Stomach (tissue), 8 donors: ENCODE measurements at regions not wholly inside any gene's neighbourhood (a gene's known extent, or its start where the extent isn't known, plus 50 kb on each side); places are given as distances from the start of the nearest gene placed in this dataset.
A peak's percentile ranks its signal among the peaks of the same experiment; 100 is the strongest.

Experiments used
- DNase-seq, 2 donors: peaks; one replicate each; pipeline versions ENCODE4 v3.0.0 to v3.0.0-alpha.2; 2013 to 2019
- H3K27ac ChIP-seq, 5 donors: fragments of 200-600 bp in 4 of 5; sonication (generic) in 4 of 5; one replicate each; pipeline ENCODE4 v1.5.1; 2013 to 2019; ENCODE audit warnings: mild to moderate bottlenecking in 1 of 5, moderate library complexity in 1 of 5
- H3K27me3 ChIP-seq, 3 donors: fragments of 200-600 bp; sonication (generic); one replicate each; pipeline ENCODE4 v1.5.1; 2017 to 2019; ENCODE audit warnings: mixed run types in 1 of 3
- H3K36me3 ChIP-seq, 4 donors: fragments of 200-600 bp; sonication (generic); 1 replicate in 3 of 4; 2 replicates in 1 of 4; pipeline ENCODE4 v1.5.1; 2016 to 2019
- H3K4me1 ChIP-seq, 4 donors: fragments of 200-600 bp; sonication (generic); one replicate each; pipeline ENCODE4 v1.5.1; 2016 to 2019
- H3K4me3 ChIP-seq, 4 donors: fragments of 200-600 bp; sonication (generic) in 3 of 4; one replicate each; pipeline ENCODE4 v1.5.1; 2016 to 2019; ENCODE audit warnings: mild to moderate bottlenecking in 1 of 4
- H3K9me3 ChIP-seq, 4 donors: fragments of 200-600 bp; sonication (generic); one replicate each; pipeline ENCODE4 v1.5.1; 2016 to 2019
- EP300 ChIP-seq: sonication (generic); formaldehyde crosslinking; IDR thresholded peaks from one replicate; pipeline ENCODE4 v1.6.1; 2017; ENCODE audit warnings: antibody characterized with exemption
- POLR2A ChIP-seq, 4 donors: fragments of 450-650 bp; IDR thresholded peaks; one replicate each; pipeline ENCODE4 v1.6.1; 2016; ENCODE audit warnings: antibody characterized with exemption in 4 of 4, control low read depth in 2 of 4, mild to moderate bottlenecking in 1 of 4, moderate library complexity in 1 of 4
- POLR2AphosphoS5 ChIP-seq, 3 donors: sonication (generic); formaldehyde crosslinking; IDR thresholded peaks; one replicate each; pipeline ENCODE4 v1.6.1; 2016; ENCODE audit warnings: antibody characterized with exemption in 3 of 3
- WGBS, 5 donors: extraction: QIAGEN DNeasy Blood & Tissue Kit in 3 of 5; methylation state at CpG; one replicate each; pipeline versions ENCODE4 v1.1.5 to v1.1.7; 2013 to 2018; 5-methylcytosine and 5-hydroxymethylcytosine counted together
- intact Hi-C: fragments of 100-400 bp; cut with DNase I; formaldehyde crosslinking; loops from one replicate; pipeline ENCODE4 v1.15.1; 2023; ENCODE audit warnings: low total_unique reads
- TF ChIP-seq, protein P1 (sequence below), 7 experiments: fragments of 450-650 bp in 4 of 7; fragments of 200-600 bp in 3 of 7; sonication (generic) in 3 of 7; IDR thresholded peaks; one replicate each; pipeline ENCODE4 v1.5.1; 2016 to 2019; ENCODE audit warnings: antibody characterized with exemption in 7 of 7, control low read depth in 2 of 7, mild to moderate bottlenecking in 1 of 7
- donor health status: healthy with polysubstance abuse.
- donor health status: Bipolar disorder and iron deficiency.
- donor health status: healthy.

DNA sequence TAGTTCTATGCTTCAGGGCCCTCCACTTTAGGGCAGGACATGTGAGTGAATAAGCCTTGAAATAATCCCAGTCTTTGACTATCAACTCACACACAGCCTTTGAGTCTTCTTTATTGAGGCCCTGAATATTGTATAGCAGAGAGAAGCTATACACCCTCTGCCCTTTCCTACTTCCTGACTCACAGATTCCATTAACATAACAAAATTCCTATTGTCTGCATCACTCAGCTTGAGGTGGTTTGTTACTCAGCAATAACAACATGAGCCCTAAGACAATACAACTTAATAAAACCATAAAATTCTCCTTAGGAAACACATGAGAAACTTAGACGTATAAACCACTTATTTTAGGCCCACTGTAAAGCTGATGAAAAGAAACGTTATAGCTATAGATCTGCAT, 680.3 kb upstream of the DIAPH2 start:
- DNase-seq: no peak
- Histone ChIP-seq H3K4me1 (no peaks in the 10 kb centered on the region), H3K4me3 (no peak overlapping the region), H3K36me3 (no peaks in the 10 kb centered on the region), H3K27ac (no peak overlapping the region), H3K27me3 (no peaks in the 10 kb centered on the region), H3K9me3 (peaks cover 0 to 2% (median under 1%) of the 10 kb centered on the region in 4 donors)
- TF ChIP-seq, protein P1, sequence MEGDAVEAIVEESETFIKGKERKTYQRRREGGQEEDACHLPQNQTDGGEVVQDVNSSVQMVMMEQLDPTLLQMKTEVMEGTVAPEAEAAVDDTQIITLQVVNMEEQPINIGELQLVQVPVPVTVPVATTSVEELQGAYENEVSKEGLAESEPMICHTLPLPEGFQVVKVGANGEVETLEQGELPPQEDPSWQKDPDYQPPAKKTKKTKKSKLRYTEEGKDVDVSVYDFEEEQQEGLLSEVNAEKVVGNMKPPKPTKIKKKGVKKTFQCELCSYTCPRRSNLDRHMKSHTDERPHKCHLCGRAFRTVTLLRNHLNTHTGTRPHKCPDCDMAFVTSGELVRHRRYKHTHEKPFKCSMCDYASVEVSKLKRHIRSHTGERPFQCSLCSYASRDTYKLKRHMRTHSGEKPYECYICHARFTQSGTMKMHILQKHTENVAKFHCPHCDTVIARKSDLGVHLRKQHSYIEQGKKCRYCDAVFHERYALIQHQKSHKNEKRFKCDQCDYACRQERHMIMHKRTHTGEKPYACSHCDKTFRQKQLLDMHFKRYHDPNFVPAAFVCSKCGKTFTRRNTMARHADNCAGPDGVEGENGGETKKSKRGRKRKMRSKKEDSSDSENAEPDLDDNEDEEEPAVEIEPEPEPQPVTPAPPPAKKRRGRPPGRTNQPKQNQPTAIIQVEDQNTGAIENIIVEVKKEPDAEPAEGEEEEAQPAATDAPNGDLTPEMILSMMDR (IDR thresholded peaks at IDR 0.05): no peak
- TF ChIP-seq EP300 (no peak), POLR2A (IDR thresholded peaks at IDR 0.05) (no peak), POLR2AphosphoS5 (IDR thresholded peaks at IDR 0.05) (no peak)
- 69 to 83% (median 78%) methylated on average over 2 of the region's 2 CpGs for WGBS, 5 donors
- intact Hi-C loops: no loop called here

GRCh38 chrX:96006281-96006680, 678.4 kb upstream of the DIAPH2 start:
- TF ChIP-seq POLR2AphosphoS5 (IDR thresholded peaks at IDR 0.05) (no peak), POLR2A (IDR thresholded peaks at IDR 0.05) (no peak)
- intact Hi-C loops: no loop called here
- Histone ChIP-seq H3K4me3 (no peak overlapping the region), H3K4me1 (no peaks in the 10 kb centered on the region), H3K27ac (no peak overlapping the region), H3K27me3 (no peaks in the 10 kb centered on the region), H3K9me3 (peaks cover 0 to 6% (median 2%) of the 10 kb centered on the region in 4 donors), H3K36me3 (no peaks in the 10 kb centered on the region)
- 45 to 83% (median 66%) methylated on average over 2 to 4 of the region's 4 CpGs for WGBS, 5 donors
- no peak for DNase-seq

- H3K4me3 ChIP-seq: no peak overlapping the region
- WGBS, 5 donors: 44 to 65% (median 57%) methylated on average over 2 of the region's 2 CpGs
- peaks cover 0 to 14% (median 3%) of the 10 kb centered on the region in 4 donors for H3K9me3 ChIP-seq
- DNase-seq: peak in 1 of 2 donors; percentile 1
- H3K27ac ChIP-seq: no peak overlapping the region
- TF ChIP-seq, protein P1 (IDR thresholded peaks at IDR 0.05): no peak
- no peak for TF ChIP-seq POLR2A (IDR thresholded peaks at IDR 0.05)
- no peak for TF ChIP-seq EP300
- no peak for TF ChIP-seq POLR2AphosphoS5 (IDR thresholded peaks at IDR 0.05)
- intact Hi-C loops: no loop called here
- H3K27me3 ChIP-seq: no peaks in the 10 kb centered on the region
- no peaks in the 10 kb centered on the region for H3K36me3 ChIP-seq
- H3K4me1 ChIP-seq: no peaks in the 10 kb centered on the region
Measured at GRCh38 chrX:96027407-96027806, 657.2 kb upstream of the DIAPH2 start.

DNA sequence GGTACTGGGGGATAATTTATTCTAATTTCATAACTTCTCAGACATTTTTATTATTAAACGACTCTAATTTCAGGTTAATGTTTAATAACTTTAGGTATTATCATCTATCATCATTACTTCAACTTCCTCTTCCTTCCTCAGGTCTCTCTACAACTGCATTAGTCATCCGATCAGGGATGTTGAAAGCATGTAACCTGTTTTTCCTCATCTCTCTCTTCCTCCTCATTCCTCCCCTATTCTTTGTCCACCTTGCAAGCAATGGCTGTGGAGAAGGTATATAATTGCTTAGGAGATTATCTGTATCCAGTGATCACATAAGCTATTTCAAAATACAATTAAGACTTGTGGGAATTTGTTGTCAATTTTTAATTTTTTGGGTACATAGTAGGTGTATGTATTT, 632.6 kb upstream of the DIAPH2 start:
- no peak overlapping the region for H3K27ac ChIP-seq
- TF ChIP-seq EP300: no peak
- TF ChIP-seq POLR2A (IDR thresholded peaks at IDR 0.05): no peak
- TF ChIP-seq, protein P1 (IDR thresholded peaks at IDR 0.05): no peak
- no peak for TF ChIP-seq POLR2AphosphoS5 (IDR thresholded peaks at IDR 0.05)
- no peaks in the 10 kb centered on the region for H3K27me3 ChIP-seq
- intact Hi-C loops: no loop called here
- DNase-seq: no peak
- H3K4me1 ChIP-seq: no peaks in the 10 kb centered on the region
- H3K4me3 ChIP-seq: no peak overlapping the region
- H3K36me3 ChIP-seq: no peaks in the 10 kb centered on the region
- 63 to 84% (median 74%) methylated on average over 2 of the region's 2 CpGs for WGBS, 5 donors
- H3K9me3 ChIP-seq: no peaks in the 10 kb centered on the region

- DNase-seq: no peak
- Histone ChIP-seq H3K4me1 (no peaks in the 10 kb centered on the region), H3K27ac (no peak overlapping the region), H3K9me3 (no peaks in the 10 kb centered on the region), H3K36me3 (no peaks in the 10 kb centered on the region), H3K27me3 (no peaks in the 10 kb centered on the region), H3K4me3 (no peak overlapping the region)
- TF ChIP-seq POLR2AphosphoS5 (IDR thresholded peaks at IDR 0.05): no peak
- no peak for TF ChIP-seq EP300
- intact Hi-C loops: no loop called here
Measured at GRCh38 chrX:96081891-96082290, 602.8 kb upstream of the DIAPH2 start.
